Activated CD8-positive, alpha-beta memory T cell treated with anti-CD3 and anti-CD28 coated beads for 36 hours (primary cell): ENCODE measurements at regions not wholly inside any gene's neighbourhood (a gene's known extent, or its start where the extent isn't known, plus 50 kb on each side); places are given as distances from the start of the nearest gene placed in this dataset.
"Not testable (repeated sequence)": the region's sequence is repeated elsewhere in the genome, so short reads cannot be mapped to it uniquely, and the experiment has no call there.

ENCODE experiments used
- CTCF ChIA-PET: fragments of 350-600 bp; sonication (Branson Sonifier 250); formaldehyde crosslinking; loops from one replicate; lab custom pipeline; 2021; ENCODE audit warnings: antibody characterized with exemption; lab: Charles Lee
- POLR2A ChIA-PET: fragments of 350-600 bp; sonication (Branson Sonifier 250); formaldehyde crosslinking; loops from one replicate; lab custom pipeline; 2021; ENCODE audit warnings: antibody characterized with exemption; lab: Charles Lee

- CTCF ChIA-PET: no interaction called here
- POLR2A ChIA-PET: no interaction called here
Measured at GRCh38 chr2:184416146-184416913, 182.0 kb upstream of the ZNF804A start.

- POLR2A ChIA-PET: no interaction called here
- CTCF ChIA-PET: no interaction called here
Measured at GRCh38 chr2:184419744-184420143, 178.6 kb upstream of the ZNF804A start.

GRCh38 chr2:184421456-184421855, 176.9 kb upstream of the ZNF804A start:
- POLR2A ChIA-PET: not testable (repeated sequence)
- CTCF ChIA-PET: interaction anchor here (0.7 kb wide), 1 partner anchor 1142 kb away, joined by 3 read pairs; no protein-coding TSS in a partner anchor

GRCh38 chr2:184425083-184425482, 173.2 kb upstream of the ZNF804A start:
- ChIA-PET POLR2A (no interaction called here), CTCF (no interaction called here)

GRCh38 chr2:184444217-184444616, 154.1 kb upstream of the ZNF804A start:
- CTCF ChIA-PET: no interaction called here
- POLR2A ChIA-PET: no interaction called here

GRCh38 chr2:184444623-184445223, 153.6 kb upstream of the ZNF804A start:
- ChIA-PET CTCF (no interaction called here), POLR2A (no interaction called here)

- POLR2A ChIA-PET: no interaction called here
- CTCF ChIA-PET: no interaction called here
Measured at GRCh38 chr2:184449760-184450159, 148.6 kb upstream of the ZNF804A start.

GRCh38 chr2:184452907-184453306, 145.4 kb upstream of the ZNF804A start:
- ChIA-PET POLR2A (no interaction called here), CTCF (no interaction called here)

GRCh38 chr2:184455624-184456023, 142.7 kb upstream of the ZNF804A start:
- CTCF ChIA-PET: no interaction called here
- POLR2A ChIA-PET: no interaction called here

- POLR2A ChIA-PET, CTCF ChIA-PET: not testable (repeated sequence)
Measured at GRCh38 chr2:184456693-184457092, 141.6 kb upstream of the ZNF804A start.

- ChIA-PET CTCF (no interaction called here), POLR2A (no interaction called here)
Measured at GRCh38 chr2:184463102-184463865, 135.0 kb upstream of the ZNF804A start.

GRCh38 chr2:184463866-184464248, 134.5 kb upstream of the ZNF804A start:
- ChIA-PET POLR2A (no interaction called here), CTCF (no interaction called here)

GRCh38 chr2:184468826-184469225, 129.5 kb upstream of the ZNF804A start:
- ChIA-PET POLR2A (no interaction called here), CTCF (no interaction called here)

- ChIA-PET CTCF (no interaction called here), POLR2A (no interaction called here)
Measured at GRCh38 chr2:184472481-184472880, 125.8 kb upstream of the ZNF804A start.

- POLR2A ChIA-PET: no interaction called here
Measured at GRCh38 chr2:184481865-184482264, 116.5 kb upstream of the ZNF804A start.

GRCh38 chr2:184498936-184499335, 99.4 kb upstream of the ZNF804A start:
- ChIA-PET POLR2A (no interaction called here), CTCF (no interaction called here)

More at GRCh38 chr2:184481865-184482264, 116.5 kb upstream of the ZNF804A start:
- CTCF ChIA-PET: no interaction called here

- CTCF ChIA-PET: no interaction called here
- POLR2A ChIA-PET: no interaction called here
Measured at GRCh38 chr2:184504252-184504651, 94.1 kb upstream of the ZNF804A start.

GRCh38 chr2:184507254-184507653, 91.1 kb upstream of the ZNF804A start:
- ChIA-PET POLR2A (no interaction called here), CTCF (no interaction called here)

- ChIA-PET POLR2A (no interaction called here), CTCF (no interaction called here)
Measured at GRCh38 chr2:184517402-184517801, 80.9 kb upstream of the ZNF804A start.

GRCh38 chr2:184520441-184520840, 77.9 kb upstream of the ZNF804A start:
- CTCF ChIA-PET: no interaction called here
- POLR2A ChIA-PET: no interaction called here

GRCh38 chr2:184523732-184524131, 74.6 kb upstream of the ZNF804A start:
- POLR2A ChIA-PET: no interaction called here
- CTCF ChIA-PET: no interaction called here
